ENCODE measurements at regions not wholly inside any gene's neighbourhood (a gene's known extent, or its start where the extent isn't known, plus 50 kb on each side); places are given as distances from the start of the nearest gene placed in this dataset.

DNA sequence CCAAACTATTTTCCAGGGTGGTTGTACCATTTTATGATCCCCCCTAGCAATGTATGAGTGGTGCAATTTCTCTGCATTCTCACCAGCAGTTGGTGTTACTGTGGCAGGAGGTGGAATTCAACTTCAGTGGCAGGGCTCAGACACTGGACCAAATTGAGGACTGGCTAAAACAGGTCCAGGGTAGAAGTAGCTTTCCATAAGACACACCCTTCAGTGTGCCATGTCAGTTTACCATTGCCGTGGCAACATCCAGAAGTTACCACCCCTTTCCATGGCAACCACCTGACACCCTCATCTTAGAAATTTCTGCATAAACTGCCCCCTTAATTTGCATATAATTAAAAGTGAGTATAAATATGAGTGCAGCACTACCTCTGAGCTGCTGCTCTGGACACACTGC is 180.7 kb upstream of the GGTLC1 start:
- no peak overlapping the region for H3K27ac ChIP-seq
- TF ChIP-seq, protein P1, sequence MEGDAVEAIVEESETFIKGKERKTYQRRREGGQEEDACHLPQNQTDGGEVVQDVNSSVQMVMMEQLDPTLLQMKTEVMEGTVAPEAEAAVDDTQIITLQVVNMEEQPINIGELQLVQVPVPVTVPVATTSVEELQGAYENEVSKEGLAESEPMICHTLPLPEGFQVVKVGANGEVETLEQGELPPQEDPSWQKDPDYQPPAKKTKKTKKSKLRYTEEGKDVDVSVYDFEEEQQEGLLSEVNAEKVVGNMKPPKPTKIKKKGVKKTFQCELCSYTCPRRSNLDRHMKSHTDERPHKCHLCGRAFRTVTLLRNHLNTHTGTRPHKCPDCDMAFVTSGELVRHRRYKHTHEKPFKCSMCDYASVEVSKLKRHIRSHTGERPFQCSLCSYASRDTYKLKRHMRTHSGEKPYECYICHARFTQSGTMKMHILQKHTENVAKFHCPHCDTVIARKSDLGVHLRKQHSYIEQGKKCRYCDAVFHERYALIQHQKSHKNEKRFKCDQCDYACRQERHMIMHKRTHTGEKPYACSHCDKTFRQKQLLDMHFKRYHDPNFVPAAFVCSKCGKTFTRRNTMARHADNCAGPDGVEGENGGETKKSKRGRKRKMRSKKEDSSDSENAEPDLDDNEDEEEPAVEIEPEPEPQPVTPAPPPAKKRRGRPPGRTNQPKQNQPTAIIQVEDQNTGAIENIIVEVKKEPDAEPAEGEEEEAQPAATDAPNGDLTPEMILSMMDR (IDR thresholded peaks at IDR 0.05) = no peak
- TF ChIP-seq ZFX (IDR thresholded peaks at IDR 0.05; ENCODE audit: borderline replicate concordance) = no peak

DNA sequence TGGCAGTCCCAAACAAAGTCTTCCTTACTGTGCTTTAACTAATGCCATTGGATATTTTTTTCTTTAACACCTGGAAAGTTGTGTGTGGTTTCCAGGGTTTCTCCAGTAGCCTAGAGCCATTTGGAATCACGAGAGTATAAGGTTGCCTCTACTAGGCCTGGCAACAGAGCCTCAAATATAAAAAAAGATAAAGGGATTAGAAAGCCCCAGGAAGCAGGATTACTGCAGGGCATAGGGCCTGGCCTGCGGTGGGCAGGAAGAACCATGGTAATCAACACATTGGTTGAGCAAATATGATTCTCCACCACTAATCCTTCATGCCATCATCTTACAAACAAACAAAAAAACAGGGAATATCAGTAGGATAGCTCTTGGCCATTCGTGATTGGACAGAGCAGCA is 177.8 kb upstream of the GGTLC1 start:
- no peak for TF ChIP-seq ZFX (IDR thresholded peaks at IDR 0.05; ENCODE audit: borderline replicate concordance)
- TF ChIP-seq, protein P1 (IDR thresholded peaks at IDR 0.05) = no peak
- no peak overlapping the region for H3K27ac ChIP-seq

- H3K27ac ChIP-seq = no peak overlapping the region
- TF ChIP-seq, protein P1 (IDR thresholded peaks at IDR 0.05) = no peak
- no peak for TF ChIP-seq ZFX (IDR thresholded peaks at IDR 0.05; ENCODE audit: borderline replicate concordance)
Observed at GRCh38 chr20:24166123-24166381, 177.5 kb upstream of the GGTLC1 start.

DNA sequence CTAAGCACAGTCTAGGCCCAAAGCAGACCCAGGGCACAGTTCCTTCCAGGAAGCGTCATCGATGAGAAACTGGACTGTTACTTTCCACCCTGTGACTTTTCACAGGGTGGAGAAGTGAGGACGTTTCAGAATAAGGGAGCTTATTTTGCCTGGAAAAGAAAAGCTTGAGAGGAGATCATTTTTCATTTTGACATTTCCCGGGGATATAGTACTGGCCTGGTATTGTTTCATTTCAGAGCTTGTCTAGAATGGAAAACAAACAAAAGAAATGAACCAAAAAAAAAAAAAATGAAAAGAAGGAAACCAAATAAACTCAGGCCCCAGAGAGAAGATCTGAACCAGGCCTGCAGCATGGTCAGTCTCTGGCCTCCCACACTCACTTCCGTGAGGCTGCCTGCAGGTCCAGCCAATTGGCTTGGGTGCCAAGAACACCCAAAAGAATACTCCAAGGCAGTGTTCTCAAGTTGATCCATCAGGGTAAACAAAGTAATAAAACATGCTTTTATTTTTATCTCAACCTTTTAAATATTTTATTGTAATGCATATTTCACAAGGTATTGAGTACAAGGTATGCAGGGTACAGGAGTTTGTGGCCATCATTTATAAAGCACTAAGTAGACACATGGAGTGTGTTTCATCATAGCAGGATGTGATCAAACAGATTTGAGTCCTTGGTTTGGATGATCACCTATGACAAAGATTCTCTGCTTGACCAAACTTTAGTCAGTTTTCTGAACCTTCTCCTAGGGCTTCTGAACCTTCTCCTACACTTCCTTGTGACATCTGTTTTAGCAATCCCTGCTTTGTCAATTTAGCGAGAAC is 176.9 kb upstream of the GGTLC1 start:
- H3K27ac ChIP-seq = no peak overlapping the region
- TF ChIP-seq, protein P1 (IDR thresholded peaks at IDR 0.05) = no peak
- TF ChIP-seq ZFX (IDR thresholded peaks at IDR 0.05; ENCODE audit: borderline replicate concordance) = no peak

DNA sequence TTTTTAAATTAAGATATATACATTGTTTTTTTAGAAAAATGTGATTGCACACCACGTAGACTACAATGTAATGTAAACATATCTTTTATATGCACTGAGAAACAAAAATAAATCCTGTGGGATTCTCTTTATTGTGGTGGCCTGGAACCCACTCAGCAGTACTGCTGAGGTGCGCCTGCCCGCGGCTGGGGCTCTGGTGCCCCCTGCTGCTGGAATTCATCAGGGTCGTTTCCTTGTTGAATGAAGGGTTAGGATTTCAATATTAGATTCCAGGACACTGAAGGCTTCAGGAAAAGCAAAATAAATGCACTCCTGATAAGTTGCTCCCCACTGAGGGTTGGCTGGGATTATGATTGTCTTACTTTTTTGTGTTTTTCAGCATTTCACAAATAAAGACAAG is 175.8 kb upstream of the GGTLC1 start:
- TF ChIP-seq ZFX (IDR thresholded peaks at IDR 0.05; ENCODE audit: borderline replicate concordance) = no peak
- TF ChIP-seq, protein P1 (IDR thresholded peaks at IDR 0.05) = peak; percentile 77
- no peak overlapping the region for H3K27ac ChIP-seq

DNA sequence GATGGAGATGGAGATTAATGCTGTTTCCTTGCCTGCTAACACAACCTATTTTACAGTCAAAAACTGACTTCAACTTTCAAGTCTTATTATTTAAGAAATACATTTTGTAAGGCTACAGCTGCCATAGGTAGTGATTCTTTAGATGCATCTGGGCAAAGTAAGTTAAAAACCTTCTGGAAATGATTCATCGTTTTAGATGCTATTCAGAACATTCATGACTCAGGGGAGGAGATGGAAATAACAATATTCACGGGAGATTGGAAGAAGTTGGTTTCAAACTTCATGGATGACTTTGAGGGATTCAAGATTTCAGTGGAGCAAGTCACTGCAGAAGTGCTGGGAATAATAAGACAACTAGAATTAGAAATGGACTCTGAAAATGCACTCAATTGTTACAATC is 174.9 kb upstream of the GGTLC1 start:
- no peak overlapping the region for H3K27ac ChIP-seq
- TF ChIP-seq ZFX (IDR thresholded peaks at IDR 0.05; ENCODE audit: borderline replicate concordance) = no peak
- TF ChIP-seq, protein P1 (IDR thresholded peaks at IDR 0.05) = no peak

- no peak overlapping the region for H3K27ac ChIP-seq
- TF ChIP-seq, protein P1 (IDR thresholded peaks at IDR 0.05) = peak; percentile 82
- TF ChIP-seq ZFX (IDR thresholded peaks at IDR 0.05; ENCODE audit: borderline replicate concordance) = no peak
Observed at GRCh38 chr20:24160563-24161281, 172.1 kb upstream of the GGTLC1 start.
